HG03439 (cell line): ENCODE measurements at regions not wholly inside any gene's neighbourhood (a gene's known extent, or its start where the extent isn't known, plus 50 kb on each side); places are given as distances from the start of the nearest gene placed in this dataset.

Experiments
- ATAC-seq: cut with Tn5 transposase; IDR thresholded peaks from one replicate; pipeline ENCODE4 v1.9.1; 2021; ENCODE audit warnings: mild to moderate bottlenecking, moderate library complexity; ENCODE audit not compliant: unreplicated experiment

DNA sequence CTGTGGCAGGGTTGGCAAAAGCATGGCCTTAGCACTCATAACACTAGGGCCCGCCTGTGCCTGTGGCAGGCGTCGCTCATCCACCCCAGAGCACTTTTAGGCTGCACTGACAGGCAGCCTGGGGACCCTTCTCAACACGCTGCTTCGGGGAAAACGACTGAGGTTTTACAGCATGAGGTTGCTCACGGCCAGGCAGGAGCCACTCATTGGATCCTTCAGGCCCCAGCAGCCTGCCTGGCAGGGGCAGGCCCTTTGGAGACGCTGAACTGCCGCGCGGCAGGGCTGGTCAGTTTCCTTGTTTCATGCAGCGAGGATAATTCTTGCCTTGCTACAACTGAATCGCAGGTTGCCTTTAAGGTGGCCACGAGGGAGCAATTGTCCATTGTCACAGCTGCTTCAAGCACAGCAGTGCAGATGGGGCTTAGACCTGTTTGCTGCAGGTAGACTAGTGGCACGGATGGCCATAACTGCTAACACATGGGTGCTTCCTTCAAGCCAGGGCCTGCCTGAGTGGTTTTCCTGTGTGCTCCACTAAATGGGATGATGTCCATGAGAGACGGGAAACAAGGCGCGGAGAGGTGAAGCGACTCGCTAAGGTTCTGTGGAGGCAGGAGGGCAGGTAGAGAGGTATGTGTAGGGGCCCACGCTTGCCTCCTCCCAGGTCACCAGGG, 49.9 kb upstream of the HS6ST1 start:
- ATAC-seq = no peak

DNA sequence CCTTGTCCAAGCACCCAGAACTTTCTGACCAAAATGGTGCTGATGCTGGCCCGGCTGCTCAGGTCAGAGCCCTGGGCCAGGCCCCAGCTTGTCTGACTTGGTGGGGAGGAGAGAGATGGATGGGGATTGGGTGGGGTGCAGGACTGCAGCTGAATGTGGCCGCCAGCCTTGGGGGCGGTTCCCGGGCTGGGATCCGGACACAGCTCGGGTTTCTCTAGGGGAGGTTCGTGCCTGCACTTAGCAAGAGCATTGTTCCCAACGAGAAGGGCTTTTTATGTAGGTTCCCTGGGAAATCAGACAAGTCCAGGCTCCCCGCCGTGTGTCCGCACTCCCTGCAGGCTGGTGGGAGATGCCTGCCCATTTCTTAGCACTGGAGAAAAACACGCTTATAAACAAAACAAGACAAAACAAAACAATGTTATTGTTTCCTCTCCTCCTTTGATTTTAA, 50.5 kb upstream of the HS6ST1 start:
- ATAC-seq = no peak

DNA sequence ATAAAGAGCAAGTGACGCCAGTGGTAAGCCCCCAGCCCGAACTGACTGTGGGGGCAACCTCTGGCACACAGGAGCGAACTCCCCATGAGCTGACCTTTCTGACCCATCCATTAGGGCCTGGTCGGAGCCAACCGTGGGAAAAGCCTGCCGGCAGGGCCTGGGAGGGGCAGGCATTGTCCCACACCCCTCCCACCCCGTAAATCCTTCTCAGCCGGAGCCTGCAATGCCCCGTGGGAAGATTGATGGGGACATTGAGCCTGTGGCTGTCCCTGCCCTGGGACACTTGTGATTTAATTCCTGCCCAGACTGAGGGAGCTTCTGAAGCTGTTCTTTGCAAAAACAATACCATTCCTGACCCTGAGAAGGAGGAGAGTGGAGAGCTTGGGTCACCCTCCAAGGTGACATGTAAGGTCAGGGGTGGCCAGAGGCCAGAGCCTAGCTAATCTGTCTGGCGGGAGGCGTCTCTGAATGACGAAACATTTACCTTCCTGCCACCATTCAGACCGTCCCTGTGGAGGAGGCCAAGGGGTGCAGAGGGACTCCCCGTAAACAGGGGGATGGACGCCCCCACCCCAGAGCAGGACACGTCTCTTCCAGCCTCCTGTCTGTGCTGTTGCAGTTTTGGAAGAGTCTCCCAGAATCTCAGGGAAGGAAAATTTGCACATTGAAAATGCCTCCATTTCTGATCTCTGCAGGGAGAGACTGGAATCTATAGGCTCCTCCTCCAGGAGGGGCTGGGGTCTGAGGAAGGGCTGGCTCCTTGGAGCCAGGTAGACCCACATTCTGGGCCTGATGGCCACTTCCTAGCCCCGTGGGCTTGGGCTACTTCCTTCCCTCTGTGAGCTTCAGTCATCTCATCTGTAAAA, 51.2 kb upstream of the HS6ST1 start:
- no peak for ATAC-seq

DNA sequence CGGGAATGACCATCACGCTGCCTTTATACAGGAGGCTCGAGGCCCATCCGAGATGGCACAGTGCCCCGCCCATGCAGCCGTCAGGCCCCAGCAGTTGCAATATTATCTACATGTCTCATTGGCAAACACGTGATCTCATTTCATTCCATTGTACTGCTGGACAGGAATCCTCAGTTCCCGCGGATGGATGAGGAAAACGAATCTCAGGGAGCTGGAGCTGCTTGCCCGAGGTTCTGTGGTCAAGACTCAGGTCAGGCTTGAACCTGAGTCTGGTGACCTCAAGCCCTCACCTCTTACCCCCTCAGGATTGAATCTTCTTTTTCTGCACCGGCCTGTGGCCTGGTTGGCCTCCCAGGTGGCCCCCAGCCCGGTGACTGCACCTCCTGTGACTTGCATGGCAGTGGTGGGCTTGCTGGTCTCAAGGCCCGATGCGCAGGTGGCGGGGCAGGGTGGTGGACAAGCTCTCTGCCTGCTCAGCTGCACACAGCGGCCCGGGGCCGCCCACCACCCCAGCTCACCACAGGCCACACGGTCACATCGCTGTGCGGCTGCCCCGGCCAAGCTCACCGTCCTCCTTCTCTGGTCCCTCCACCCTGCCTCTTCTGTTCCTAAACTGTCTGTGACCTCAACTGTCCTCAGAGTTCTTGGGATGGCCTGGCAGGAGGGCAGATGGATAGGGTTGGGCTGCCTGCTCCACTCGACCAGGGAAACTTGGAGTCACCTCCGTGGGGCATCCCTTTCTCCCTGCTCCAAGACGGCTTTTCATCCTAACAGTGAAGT, 52.0 kb upstream of the HS6ST1 start:
- no peak for ATAC-seq

DNA sequence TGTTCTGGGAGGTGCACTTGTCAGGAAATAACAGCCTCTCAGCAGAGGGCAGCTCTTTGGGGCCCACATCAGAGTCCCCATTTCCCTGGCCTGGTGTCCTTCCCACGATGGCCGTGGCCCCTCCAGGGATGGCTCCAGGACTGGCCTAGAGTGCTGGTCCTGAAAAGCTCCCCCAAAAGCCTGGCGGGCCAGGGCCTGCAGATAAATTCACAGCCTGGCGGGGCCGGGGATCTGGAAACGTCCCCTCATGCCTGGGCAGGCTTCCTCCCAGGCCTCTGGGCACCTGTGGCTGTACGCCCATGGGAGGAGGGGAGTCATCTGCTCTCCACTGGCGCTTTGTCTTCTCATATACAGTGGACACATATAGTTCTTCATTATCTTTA, 52.6 kb upstream of the HS6ST1 start:
- ATAC-seq = no peak

DNA sequence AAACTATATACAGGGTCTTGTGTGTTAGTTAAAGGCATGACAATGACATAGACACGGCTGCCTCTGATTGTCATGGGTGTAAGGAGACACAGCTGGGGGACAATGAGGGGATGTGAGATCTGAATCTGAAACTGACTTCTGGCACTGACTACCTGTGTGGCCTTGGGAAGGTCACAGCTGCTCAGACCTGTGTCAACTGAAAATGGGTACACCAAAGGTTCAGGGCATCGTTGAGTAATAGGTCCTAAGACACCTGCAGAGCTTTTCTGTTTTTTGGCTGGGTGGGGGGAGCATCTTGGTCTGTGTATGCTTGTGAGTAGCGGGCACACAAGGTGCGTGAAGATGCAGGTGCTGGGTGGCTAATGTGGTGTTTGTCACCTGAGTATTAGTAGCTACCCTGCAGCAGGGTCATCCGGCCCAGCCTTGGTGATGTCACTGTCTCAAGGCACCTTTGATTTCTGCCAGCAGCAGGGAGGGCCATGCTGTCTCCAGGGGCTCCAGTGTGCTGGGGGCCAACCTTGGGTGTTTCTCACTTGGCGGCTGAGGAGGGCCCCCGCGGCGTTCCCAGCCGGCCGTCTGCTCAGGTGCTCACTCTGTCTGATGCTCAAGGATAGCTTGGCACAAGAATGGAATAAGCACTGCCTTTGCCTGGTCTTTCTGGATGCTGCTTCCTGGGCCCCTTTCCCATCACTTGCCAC, 53.1 kb upstream of the HS6ST1 start:
- ATAC-seq = no peak

DNA sequence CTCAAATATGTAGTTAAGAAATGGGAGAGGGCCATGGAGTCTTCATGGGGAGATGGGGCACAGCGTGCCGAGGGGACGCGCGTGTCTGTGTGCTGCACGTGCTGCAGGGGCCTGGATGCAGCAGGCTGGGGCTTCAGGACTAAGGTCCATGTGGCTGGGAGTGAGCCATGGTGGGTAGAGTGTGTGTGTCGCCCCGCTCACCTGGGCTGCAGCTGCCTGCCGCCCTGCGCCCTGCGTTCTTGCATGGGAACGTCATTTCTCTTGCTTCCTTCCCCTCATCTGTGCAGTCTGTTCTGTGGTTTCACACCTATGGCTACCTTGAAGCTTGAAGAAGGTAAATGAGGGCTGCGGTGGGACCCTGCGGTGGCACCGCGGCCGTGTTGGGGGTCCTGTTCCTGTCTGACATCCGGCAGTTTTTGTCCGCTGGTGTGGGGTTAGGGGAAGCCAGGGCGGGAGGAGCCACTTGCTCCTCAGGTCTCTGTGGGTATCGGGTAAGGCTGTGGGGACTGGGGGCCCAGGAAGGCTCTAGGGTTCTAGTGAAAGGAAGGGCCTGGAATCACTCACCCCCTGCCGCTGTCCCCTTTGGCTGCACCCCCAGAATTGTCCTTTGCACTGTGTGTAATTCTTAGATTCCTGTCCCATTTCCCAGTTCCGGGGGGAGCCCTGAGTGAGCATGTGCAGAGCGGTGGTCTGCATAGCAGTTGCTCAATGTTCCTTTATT, 54.1 kb upstream of the HS6ST1 start:
- no peak for ATAC-seq

DNA sequence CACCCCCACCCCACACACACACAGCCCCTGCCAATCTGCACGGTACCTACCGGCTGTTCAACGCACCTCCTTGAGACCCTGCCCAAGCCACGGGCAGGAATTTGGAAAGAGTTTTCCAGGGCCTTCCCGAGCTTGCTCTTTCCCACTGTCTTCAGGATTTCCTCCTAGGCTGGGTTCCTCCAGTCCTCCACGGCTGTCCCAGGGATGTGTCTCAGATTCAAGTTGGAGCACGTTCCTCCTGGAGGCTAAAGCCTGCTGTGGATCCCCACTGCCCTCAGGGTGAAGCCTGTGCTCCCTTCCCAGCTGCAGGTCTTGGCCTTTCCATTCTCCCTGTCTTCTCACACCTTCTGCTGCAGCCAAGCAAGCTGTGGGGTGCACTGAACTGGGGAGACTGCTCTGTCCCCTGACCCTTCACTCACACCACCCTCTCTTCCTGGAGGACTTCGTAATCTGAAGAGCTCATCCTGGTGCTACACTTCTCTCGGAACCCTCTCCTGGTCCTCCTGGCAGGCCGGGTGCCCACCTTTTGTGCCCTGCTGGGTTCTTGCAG, 54.9 kb upstream of the HS6ST1 start:
- no peak for ATAC-seq

DNA sequence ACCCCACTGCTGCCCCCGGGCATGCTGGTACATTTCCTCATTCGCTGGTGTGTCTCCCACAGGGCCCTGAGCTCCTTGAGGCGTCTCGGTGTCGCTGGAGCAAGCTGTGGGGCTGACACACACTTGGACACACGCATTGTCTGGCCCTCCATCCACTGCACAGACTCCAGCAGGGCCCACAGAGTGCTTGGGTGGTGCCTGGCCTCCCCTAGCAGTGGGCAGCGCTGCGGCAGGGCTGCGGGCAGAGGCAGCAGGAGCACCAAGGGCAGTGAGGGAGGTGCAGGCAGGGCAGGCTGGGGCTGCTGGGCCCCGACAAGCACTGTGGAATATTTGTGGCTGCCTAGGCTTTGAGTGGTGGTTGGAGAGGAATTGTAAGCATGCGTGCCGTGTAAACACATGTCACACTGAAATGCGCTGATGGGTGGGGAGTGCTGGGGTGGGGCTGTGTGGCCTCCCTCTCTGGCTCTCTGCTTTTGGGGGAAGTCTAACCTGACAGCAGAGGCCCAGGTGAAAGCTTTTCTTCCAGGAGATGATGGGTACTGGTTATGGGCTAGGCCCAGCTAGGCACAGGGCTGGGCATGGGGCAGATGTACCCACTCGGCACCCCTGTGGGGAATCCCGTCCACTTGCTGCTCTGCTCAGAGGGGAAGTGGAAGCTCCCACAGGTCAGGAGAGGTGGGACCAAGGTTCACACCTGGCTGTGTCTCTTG, 55.5 kb upstream of the HS6ST1 start:
- ATAC-seq = no peak

DNA sequence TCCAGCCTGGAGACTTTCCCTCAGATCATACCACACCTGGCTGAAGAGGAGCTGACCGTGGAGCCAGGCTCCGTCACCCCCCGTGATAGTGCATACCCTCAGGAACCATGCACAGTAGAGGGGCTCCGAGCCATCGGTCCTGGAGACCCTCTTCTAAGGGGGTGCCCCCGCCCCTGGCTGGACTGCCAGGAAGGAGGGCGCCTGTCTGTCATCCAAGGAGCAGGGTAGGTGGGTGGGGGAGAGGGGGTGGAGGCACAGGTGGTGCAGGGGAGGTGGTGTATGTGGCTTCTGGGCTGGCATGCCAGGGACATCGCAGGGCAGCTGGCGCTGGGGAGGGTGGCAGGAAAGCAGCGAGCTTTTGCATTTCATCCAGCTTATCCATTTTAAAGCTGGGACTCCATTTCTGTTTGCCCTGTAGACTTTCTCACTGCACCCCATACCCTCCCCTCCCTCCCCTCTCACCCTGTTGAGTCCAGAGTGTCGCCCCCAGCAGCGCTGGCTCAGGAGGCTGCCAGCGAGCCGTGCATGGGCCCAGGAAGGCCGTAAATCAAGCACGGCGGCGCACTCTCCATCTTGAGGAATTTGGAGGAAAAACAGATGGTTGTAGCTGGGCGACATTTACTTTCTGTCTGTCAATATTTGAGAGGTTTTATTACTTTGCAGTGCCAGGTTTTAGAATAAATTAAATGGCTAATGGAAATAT, 56.2 kb upstream of the HS6ST1 start:
- ATAC-seq = no peak

DNA sequence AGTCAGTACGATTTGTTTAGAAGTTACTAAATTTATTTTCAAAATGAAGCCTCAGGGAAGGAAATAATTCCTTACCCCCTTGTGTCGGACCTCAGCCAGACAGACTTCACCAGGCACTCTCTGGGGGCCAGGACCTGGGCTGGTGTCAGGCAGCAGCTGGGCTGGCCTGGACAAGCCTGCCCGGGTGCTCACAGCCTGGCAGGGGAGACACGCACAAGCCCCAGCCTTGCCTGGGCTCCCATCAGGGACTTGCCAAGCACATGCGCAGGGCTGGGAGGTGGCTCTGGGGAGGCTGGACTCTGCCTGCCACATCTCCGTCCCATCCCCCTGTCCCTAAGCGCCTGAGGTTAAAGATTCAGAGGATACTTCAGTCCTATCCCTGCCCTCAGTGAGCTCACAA, 56.8 kb upstream of the HS6ST1 start:
- no peak for ATAC-seq

DNA sequence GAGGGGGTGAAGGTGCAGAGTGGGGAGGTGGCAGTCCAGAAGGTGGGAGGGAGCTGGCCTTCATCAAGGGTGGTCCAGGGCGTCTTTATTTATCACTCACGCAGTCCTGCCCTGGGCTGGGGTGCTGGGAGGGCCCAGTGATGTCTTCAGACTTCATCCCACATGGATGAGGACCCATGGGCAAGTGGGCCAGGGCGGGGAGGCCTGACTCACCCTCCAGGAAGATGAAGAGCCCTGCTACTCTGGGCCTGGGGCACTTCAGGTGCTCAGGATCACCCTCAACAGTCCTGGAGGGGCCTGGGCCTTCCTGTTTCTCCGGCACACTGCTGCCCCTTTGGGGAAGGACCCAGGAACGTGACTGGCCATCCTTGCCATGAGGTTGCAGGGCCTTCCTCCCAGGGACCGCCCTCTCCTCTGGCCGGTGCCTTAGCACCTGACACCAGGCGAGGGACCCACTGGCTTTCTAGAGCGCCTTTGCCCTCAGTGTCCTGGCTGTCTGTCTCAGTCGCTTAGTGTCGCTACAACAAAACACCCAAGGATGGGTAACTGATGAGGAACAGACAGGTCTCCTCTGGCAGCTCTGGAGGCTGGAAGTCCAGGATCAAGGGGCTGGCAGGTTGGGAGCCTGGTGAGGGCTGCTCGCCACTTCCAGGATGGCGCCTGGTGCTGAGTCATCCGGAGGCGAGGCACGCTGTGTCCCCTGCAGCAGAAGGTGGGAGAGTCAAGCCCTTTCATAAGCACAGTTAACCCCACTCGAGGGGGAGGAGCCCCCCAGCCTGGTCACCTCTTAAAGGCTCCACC, 57.8 kb upstream of the HS6ST1 start:
- ATAC-seq = no peak

DNA sequence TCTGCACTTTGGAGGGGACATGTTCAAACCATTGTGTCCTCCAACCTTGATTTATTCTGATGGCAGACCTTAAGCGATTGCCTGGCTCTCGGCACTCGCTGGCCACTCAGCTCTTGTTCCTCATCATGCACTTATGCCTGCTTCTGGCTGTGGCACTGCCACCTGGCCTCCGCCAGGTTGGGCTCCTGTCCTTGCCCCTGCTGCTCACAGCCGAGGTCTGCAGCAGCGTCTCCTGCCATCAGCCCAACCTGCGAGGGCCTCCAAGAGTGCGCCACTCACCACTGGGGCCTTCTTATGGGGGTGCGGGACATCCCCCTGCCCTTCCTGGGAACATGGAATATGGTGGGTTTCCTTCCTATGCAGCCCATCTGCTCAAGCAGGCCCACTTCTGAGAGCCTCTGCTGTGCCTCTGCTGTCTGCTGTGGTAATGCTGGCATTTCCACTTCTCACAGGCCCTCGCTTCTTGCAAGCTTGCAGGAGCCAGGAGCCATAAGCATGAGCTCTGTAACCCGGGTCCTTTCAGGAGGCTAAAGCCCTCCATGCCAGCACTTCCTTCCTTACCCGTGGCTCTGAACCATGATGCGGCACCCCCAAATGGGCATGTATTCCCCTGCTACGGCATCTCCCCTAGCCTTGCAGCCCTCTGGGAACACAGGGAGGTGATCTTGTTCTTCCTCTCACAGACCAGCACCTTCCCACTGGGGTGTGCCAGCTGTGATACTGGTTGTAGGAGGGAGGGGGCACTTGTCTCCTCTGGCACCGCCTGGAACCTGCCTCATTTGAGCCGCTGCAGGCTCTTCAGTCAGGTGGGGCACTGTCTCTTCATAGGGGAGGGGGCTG, 58.6 kb upstream of the HS6ST1 start:
- no peak for ATAC-seq

DNA sequence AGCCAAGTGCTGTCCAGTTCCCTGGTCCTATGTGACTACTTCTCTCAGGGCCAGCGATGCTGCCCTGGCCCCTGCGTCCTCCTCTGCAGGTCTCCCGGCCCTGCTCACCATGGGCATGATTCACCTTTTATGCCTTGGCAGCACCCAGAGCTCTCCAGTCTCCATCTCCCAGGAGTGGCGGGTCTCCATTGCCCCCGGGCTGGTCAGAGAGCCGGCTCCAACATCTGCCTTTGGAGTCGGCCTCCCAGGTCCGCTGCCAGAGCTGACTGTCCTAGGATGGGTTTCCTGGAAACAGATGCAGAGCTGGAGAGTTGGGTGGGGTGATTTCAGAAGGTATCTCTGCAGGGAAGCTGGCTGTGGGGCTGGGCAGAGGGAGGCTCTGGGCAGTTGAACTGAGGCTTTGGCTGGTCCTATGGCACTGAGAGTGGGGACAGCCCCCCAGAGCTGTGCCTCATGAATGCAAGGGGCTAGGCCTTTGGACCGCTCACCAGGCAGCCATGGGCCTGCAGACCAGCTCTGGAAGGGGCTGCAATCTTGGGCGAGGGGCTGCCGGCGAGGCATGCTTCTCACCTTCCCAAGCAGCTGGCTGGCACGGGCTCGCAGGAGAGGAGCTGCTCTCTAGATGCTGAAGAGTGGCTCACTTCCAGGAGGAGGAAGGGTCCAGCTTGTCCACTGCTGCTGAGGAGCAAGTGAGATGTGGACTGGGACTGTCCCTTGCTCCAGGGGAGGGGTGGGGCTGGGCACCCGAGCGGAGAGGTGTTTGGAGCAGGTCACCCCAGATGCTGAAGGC, 59.8 kb upstream of the HS6ST1 start:
- ATAC-seq = no peak

DNA sequence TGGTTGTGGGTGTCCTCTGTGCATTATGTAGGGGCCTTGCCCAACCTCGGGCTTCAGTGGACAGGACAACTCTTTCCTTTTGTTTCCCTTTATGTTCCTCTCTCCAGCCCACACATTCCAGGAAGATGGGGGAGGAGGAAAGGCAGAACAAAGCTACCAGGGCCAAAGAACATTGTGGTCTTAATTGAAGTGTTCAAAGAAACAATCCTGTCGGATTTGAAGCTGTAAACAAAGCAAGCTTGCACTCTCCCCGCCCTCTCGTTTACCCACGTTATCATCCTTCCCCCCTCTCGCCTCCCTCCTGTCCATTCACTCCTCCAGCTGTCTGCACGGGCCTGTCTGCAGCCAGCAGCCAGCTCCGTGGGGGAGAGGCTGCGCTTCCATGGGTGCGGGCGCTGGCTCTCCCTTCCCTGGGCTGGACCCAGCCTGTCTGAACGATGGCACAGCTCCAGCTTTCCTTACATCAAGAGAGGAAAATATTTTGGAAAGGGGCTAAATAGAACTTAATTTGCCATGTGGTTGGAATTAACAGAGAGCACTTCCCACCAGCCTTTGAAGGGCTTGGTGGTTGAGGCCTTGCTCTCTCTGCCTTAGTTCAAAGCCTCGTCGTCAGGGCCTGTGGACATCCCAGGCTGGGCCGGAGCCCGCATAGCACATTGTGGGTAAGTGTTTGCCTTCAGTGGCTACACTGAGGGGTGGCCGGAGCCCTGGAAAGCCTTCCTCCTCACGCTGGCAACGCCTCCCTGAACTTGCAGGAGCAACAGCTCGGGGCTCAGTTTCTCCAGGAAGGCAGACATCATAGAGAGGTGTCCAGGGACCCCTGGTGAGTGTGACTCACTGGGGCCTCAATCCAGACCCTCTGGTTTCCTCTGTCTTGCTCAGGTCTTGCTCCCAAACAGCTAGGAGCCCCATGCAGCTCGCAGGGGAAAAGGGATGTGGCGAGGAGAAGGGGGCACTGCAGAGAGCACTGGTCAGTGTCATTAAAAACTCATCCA, 60.6 kb upstream of the HS6ST1 start:
- no peak for ATAC-seq
